ENCODE measurements at regions not wholly inside any gene's neighbourhood (a gene's known extent, or its start where the extent isn't known, plus 50 kb on each side); places are given as distances from the start of the nearest gene placed in this dataset.
"Not testable (repeated sequence)": the region's sequence is repeated elsewhere in the genome, so short reads cannot be mapped to it uniquely, and the experiment has no call there.

GRCh38 chr6:110558575-110558974, 82.2 kb upstream of the SLC22A16 start:
- no peak for DNase-seq (ENCODE audit: low read depth in 3 of 3)

DNA sequence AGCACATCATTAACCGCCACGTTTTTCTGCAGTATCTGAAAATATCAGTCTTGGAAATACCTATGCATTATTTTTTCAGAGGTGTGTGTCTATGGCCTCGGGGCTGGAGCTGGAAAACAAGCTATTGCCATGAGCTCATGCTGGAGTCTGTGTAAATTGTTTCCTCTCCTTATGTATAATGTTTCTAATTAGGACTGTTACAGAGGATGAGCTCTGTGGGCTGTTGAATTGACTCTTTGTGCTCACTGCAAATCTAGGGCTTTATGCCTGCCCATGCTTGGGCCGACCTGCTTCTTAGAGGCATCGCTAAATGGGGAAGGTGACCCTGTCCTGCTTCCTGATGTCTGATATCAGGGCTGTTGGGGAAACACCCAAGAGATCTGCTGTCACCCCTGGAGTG, 80.8 kb upstream of the SLC22A16 start:
- no peak for DNase-seq (ENCODE audit: low read depth in 3 of 3)

- no peak for DNase-seq (ENCODE audit: low read depth in 3 of 3)
These were observed 80.1 kb upstream of the SLC22A16 start for GRCh38 chr6:110556317-110557110.

- DNase-seq (ENCODE audit: low read depth in 3 of 3) = no peak
These were observed 78.6 kb upstream of the SLC22A16 start for GRCh38 chr6:110554966-110555460.

DNA sequence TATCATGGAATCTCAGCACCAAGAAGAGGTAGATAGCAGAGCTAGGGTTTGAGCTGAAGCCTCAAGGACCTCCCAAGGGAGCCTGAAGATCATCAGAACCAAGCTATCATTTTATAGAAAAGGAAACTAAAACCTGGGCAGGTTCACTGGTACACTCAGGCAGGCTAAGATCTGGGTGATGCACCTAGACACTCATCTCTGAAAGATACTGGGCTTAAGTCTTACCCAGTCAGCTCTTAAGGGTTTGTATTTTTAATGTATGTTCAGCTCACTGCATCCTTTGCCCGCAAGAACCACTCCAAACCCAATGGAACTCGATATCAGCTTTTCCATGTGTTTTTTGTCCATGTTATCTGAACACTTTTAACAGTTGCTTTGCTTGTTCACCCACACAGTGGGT, 78.0 kb upstream of the SLC22A16 start:
- DNase-seq (ENCODE audit: low read depth in 3 of 3) = no peak

- no peak for DNase-seq (ENCODE audit: low read depth in 3 of 3)
These were observed 76.7 kb upstream of the SLC22A16 start for GRCh38 chr6:110552901-110553641.

GRCh38 chr6:110552076-110552475, 75.7 kb upstream of the SLC22A16 start:
- no peak for DNase-seq (ENCODE audit: low read depth in 3 of 3)

DNA sequence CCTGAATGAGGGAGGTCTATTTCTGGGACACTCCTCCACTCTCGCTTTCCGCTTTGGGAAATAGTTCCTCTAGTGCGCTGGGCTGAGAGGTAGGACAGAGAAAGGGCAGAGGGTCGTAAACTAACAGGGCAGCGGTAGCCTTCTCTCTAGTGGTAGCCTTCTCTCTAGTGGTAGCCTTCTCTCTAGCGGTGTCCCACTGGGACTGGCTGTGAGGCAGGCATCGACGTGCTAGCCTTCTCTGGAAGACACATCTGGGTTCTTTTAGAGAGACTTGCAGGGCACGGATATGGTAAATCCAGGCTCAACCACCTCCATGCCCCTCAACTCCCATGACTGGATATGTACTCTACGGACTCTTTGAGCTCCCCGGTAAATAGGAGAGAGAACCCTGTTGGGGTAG, 74.7 kb upstream of the SLC22A16 start:
- DNase-seq (ENCODE audit: low read depth in 3 of 3) = no peak

GRCh38 chr6:110550353-110550752, 73.9 kb upstream of the SLC22A16 start:
- DNase-seq (ENCODE audit: low read depth in 3 of 3) = no peak

- no peak for DNase-seq (ENCODE audit: low read depth in 3 of 3)
These were observed 72.9 kb upstream of the SLC22A16 start for GRCh38 chr6:110549277-110549676.

- no peak for DNase-seq (ENCODE audit: low read depth in 3 of 3)
These were observed 71.9 kb upstream of the SLC22A16 start for GRCh38 chr6:110548110-110548847.

GRCh38 chr6:110547266-110547964, 71.0 kb upstream of the SLC22A16 start:
- no peak for DNase-seq (ENCODE audit: low read depth in 3 of 3)

DNA sequence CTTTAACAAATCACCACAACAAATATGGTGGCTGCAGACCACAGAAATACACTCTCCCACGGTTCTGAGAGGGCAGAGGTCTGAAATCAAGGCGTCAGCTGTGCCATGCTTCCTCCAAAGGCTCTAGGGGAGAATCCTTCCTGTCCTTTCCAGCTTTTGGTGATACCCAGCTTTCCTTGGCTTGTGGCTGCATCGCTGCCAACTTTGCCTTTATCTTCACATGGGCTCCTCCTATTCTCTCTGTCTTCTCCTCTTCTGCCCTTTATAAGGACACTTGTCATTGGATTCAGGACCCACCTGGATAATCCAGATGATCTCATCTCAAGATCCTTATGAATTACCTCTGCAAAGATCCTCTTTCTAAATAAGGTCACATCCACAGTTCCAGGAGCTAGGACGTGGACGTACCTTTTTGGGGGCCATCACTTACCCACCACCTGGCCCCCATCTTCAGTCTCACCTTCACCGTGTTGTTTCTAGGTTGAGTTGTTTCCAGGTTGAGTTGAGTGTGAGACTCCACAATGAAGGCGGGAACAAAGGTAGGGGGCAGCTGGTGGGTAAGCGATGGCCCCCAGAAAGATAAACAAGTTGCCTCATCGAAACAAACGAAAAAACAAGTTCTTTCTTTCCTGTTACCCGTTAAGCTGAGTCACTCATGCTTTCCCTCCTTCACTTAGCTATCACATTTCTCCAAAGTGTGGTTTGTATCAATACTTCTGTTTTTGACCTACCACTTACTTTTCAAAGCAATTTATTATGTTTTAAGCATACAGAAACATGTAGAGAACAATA, 68.9 kb upstream of the SLC22A16 start:
- DNase-seq (ENCODE audit: low read depth in 3 of 3) = no peak

DNA sequence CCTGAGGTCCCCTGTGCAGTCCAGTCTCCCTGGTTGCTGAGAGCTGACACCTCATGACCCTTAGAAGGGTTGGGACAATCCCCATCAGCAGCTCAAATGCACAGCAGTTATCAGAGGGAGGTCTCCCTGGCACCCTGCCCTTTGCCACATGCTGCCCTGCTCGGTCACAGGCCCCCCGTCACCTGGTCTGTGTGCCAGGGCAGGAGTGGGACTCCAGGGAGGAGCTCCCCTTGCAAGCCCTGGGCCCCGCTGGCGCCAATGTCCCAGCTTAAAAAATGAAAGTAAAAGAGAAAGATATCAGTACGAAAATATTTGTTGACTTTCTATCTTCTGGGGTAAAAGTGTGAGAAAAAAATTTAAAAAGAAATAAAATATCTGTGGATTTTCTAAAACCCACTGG, 68.1 kb upstream of the SLC22A16 start:
- DNase-seq (ENCODE audit: low read depth in 3 of 3) = no peak

GRCh38 chr6:110543106-110543505, 66.7 kb upstream of the SLC22A16 start:
- DNase-seq (ENCODE audit: low read depth in 3 of 3) = no peak

- DNase-seq (ENCODE audit: low read depth in 3 of 3) = no peak
These were observed 66.1 kb upstream of the SLC22A16 start for GRCh38 chr6:110542311-110543024.

GRCh38 chr6:110541701-110542309, 65.4 kb upstream of the SLC22A16 start:
- no peak for DNase-seq (ENCODE audit: low read depth in 3 of 3)

GRCh38 chr6:110539277-110540019, 63.0 kb upstream of the SLC22A16 start:
- DNase-seq (ENCODE audit: low read depth in 3 of 3) = not testable (repeated sequence)
